ENCODE measurements at regions not wholly inside any gene's neighbourhood (a gene's known extent, or its start where the extent isn't known, plus 50 kb on each side); places are given as distances from the start of the nearest gene placed in this dataset.

DNA sequence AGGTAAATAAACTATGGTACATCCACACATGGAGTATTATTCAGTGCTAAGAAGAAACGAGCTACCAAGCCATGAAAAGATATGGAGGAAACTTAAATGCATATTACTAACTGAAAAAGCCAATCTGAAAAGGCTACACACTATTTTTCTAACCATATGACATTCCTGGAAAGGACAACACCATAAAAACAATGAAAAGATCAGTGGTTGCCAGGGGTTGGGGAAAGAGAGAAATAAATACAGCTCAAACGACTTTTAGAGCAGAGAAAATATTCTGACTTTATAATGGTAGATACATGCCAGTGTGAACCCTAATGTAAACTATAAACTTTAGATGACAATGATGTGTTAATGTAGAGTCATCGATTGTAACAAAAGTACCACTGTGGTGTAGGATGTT, 225.9 kb upstream of the BTBD3 start:
- TF ChIP-seq, protein P1, sequence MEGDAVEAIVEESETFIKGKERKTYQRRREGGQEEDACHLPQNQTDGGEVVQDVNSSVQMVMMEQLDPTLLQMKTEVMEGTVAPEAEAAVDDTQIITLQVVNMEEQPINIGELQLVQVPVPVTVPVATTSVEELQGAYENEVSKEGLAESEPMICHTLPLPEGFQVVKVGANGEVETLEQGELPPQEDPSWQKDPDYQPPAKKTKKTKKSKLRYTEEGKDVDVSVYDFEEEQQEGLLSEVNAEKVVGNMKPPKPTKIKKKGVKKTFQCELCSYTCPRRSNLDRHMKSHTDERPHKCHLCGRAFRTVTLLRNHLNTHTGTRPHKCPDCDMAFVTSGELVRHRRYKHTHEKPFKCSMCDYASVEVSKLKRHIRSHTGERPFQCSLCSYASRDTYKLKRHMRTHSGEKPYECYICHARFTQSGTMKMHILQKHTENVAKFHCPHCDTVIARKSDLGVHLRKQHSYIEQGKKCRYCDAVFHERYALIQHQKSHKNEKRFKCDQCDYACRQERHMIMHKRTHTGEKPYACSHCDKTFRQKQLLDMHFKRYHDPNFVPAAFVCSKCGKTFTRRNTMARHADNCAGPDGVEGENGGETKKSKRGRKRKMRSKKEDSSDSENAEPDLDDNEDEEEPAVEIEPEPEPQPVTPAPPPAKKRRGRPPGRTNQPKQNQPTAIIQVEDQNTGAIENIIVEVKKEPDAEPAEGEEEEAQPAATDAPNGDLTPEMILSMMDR (conservative IDR thresholded peaks at IDR 0.05), result no peak
- no peak for TF ChIP-seq EZH2 (IDR thresholded peaks at IDR 0.05; ENCODE audit: low read depth)
